ENCODE measurements at regions not wholly inside any gene's neighbourhood (a gene's known extent, or its start where the extent isn't known, plus 50 kb on each side); places are given as distances from the start of the nearest gene placed in this dataset.

- Histone ChIP-seq H3K27me3 (ENCODE audit: low read depth) (peaks cover 7% of the 10 kb centered on the region), H3K9me3 (no peaks in the 10 kb centered on the region)
- in situ Hi-C loops (cut with MboI; ENCODE audit: low sequenced_read_pairs): no loop called here
Measured at GRCh38 chr2:120681181-120681580, 54.5 kb upstream of the GLI2 start.

GRCh38 chr2:120681696-120682288 is 53.9 kb upstream of the GLI2 start:
- in situ Hi-C loops (cut with MboI; ENCODE audit: low sequenced_read_pairs): no loop called here
- peaks cover 4% of the 10 kb centered on the region for H3K27me3 ChIP-seq (ENCODE audit: low read depth)
- no peaks in the 10 kb centered on the region for H3K36me3 ChIP-seq (replicated peaks)
- H3K4me3 ChIP-seq: no peak overlapping the region
- no peaks in the 10 kb centered on the region for H3K9me3 ChIP-seq
- H3K4me1 ChIP-seq: no peaks in the 10 kb centered on the region; the same call in 1 of the 2 replicates
- DNase-seq (ENCODE audit: low spot score in 2 of 2): no peak

More at GRCh38 chr2:120681181-120681580, 54.5 kb upstream of the GLI2 start:
- Histone ChIP-seq H3K36me3 (replicated peaks) (no peaks in the 10 kb centered on the region), H3K4me1 (no peaks in the 10 kb centered on the region; the same call in 1 of the 2 replicates), H3K4me3 (no peak overlapping the region)
- no peak for DNase-seq (ENCODE audit: low spot score in 2 of 2)

DNA sequence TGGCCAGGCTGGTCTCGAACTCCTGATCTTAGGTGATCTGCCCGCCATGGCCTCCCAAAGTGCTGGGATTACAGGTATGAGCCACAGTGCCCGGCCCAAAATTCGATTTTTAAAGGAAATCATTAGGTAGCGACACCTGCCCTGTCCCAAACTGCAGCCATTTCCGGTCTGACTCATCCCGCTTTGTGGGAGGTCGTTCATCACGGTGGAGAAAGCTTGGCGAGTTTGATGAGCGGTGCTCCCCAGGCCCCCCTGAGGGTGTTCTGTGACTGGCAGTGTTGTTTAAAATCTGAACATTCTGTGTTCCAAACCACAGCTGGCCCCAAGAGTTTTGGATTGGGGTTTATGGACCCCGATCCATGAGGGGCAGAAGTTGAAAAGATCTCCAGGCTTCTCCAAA is 53.0 kb upstream of the GLI2 start:
- H3K4me3 ChIP-seq: no peak overlapping the region
- H3K36me3 ChIP-seq (replicated peaks): no peaks in the 10 kb centered on the region
- no peaks in the 10 kb centered on the region for H3K9me3 ChIP-seq
- in situ Hi-C loops (cut with MboI; ENCODE audit: low sequenced_read_pairs): no loop called here
- H3K4me1 ChIP-seq: no peaks in the 10 kb centered on the region; the same call in 1 of the 2 replicates
- no peak for DNase-seq (ENCODE audit: low spot score in 2 of 2)
- peaks cover under 1% of the 10 kb centered on the region; the same call in 1 of the 2 replicates for H3K27me3 ChIP-seq (ENCODE audit: low read depth)

DNA sequence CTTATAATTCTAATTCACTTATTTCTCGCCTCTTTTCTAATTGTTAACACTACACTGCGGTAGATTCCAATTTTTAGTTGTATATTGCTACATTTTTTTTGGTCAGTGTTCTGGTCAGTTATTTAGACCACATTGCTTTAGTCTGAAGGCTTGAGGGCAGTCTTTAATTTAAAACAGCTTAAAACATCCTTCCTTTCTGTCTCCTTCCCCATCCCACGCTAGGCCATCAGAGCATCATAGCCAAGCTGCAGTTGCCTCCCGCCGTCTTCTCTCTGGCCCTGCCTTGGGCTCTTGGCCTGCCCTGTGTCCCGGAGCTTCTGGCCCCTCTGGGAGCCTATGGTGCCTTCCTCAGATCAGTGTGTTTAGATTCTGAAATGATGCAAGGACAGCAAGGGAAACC is 52.6 kb upstream of the GLI2 start:
- no peaks in the 10 kb centered on the region for H3K27me3 ChIP-seq (ENCODE audit: low read depth)
- H3K36me3 ChIP-seq (replicated peaks): no peaks in the 10 kb centered on the region
- no peak for DNase-seq (ENCODE audit: low spot score in 2 of 2)
- no peaks in the 10 kb centered on the region for H3K9me3 ChIP-seq
- no peaks in the 10 kb centered on the region; the same call in 1 of the 2 replicates for H3K4me1 ChIP-seq
- H3K4me3 ChIP-seq: no peak overlapping the region
- in situ Hi-C loops (cut with MboI; ENCODE audit: low sequenced_read_pairs): no loop called here

DNA sequence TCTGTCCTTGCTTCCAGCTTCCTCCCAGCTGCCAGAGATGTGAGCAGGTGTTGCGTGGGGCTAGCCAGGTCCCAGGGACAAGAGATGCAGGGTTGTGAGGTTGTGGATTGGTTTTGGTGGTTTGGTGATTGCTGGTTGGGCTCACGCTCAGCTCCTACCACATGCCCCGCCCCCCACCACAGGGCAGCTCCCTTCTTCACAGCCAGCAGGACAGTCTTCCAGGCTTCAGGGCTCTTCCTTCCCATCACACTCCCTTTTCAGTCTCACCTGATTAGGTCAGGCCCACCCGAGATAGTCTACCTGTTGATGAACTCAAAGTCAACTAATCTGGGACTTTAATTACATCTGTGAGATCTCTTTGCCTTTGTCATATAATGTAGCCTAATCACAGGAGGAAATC is 52.0 kb upstream of the GLI2 start:
- Histone ChIP-seq H3K36me3 (replicated peaks) (no peaks in the 10 kb centered on the region), H3K27me3 (ENCODE audit: low read depth) (0 out of 2 replicates have a peak, but pooled peaks cover under 1% of the 10 kb centered on the region), H3K9me3 (no peaks in the 10 kb centered on the region), H3K4me3 (no peak overlapping the region), H3K4me1 (no peaks in the 10 kb centered on the region; the same call in 1 of the 2 replicates)
- in situ Hi-C loops (cut with MboI; ENCODE audit: low sequenced_read_pairs): no loop called here
- DNase-seq (ENCODE audit: low spot score in 2 of 2): no peak

GRCh38 chr2:120684289-120685065 is 51.2 kb upstream of the GLI2 start:
- H3K27me3 ChIP-seq (ENCODE audit: low read depth): 0 out of 2 replicates have a peak, but pooled peaks cover 4% of the 10 kb centered on the region
- H3K4me1 ChIP-seq: no peaks in the 10 kb centered on the region; the same call in 1 of the 2 replicates
- DNase-seq (ENCODE audit: low spot score in 2 of 2): no peak
- no peaks in the 10 kb centered on the region for H3K36me3 ChIP-seq (replicated peaks)
- in situ Hi-C loops (cut with MboI; ENCODE audit: low sequenced_read_pairs): no loop called here
- H3K4me3 ChIP-seq: no peak overlapping the region
- no peaks in the 10 kb centered on the region for H3K9me3 ChIP-seq

GRCh38 chr2:120685066-120685973 is 50.3 kb upstream of the GLI2 start:
- Histone ChIP-seq H3K4me1 (no peaks in the 10 kb centered on the region), H3K36me3 (replicated peaks) (no peaks in the 10 kb centered on the region), H3K4me3 (no peak overlapping the region), H3K9me3 (no peaks in the 10 kb centered on the region), H3K27me3 (ENCODE audit: low read depth) (peaks cover 4% of the 10 kb centered on the region; the same call in 1 of the 2 replicates)
- in situ Hi-C loops (cut with MboI; ENCODE audit: low sequenced_read_pairs): no loop called here
- no peak for DNase-seq (ENCODE audit: low spot score in 2 of 2)
